Aorta (tissue), 5 donors: ENCODE measurements at regions not wholly inside any gene's neighbourhood (a gene's known extent, or its start where the extent isn't known, plus 50 kb on each side); places are given as distances from the start of the nearest gene placed in this dataset.

Source experiments
- ATAC-seq: fragments of 200-7000 bp; cut with Tn5 transposase; one replicate; pipeline ENCODE4 v1.9.1; 2022; ENCODE audit warnings: moderate library complexity; ENCODE audit not compliant: low FRiP score
- DNase-seq, 2 donors: peaks; one replicate each; pipeline ENCODE4 v3.0.0-alpha.2; 2020
- H3K27ac ChIP-seq, 2 donors: one replicate each; pipeline ENCODE4 v1.5.1; 2013; ENCODE audit warnings: low read length in 2 of 2, mild to moderate bottlenecking in 2 of 2, moderate library complexity in 2 of 2, control low read depth in 1 of 2, inconsistent platforms in 1 of 2, low read depth in 1 of 2
- H3K27me3 ChIP-seq, 2 donors: one replicate each; pipeline ENCODE4 v1.6.1; 2013; ENCODE audit warnings: control low read depth in 1 of 2, low read length in 1 of 2, mild to moderate bottlenecking in 1 of 2, moderate library complexity in 1 of 2; ENCODE audit not compliant: insufficient read depth in 2 of 2, control insufficient read depth in 1 of 2
- H3K36me3 ChIP-seq, 2 donors: one replicate each; pipeline ENCODE4 v1.6.1; 2013; ENCODE audit warnings: control low read depth in 1 of 2, low read length in 1 of 2, mild to moderate bottlenecking in 1 of 2; ENCODE audit not compliant: insufficient read depth in 2 of 2, control insufficient read depth in 1 of 2
- H3K4me1 ChIP-seq, 2 donors: one replicate each; pipeline ENCODE4 v1.6.1; 2013; ENCODE audit warnings: low read length in 2 of 2, control low read depth in 1 of 2, mild to moderate bottlenecking in 1 of 2, moderate library complexity in 1 of 2; ENCODE audit not compliant: insufficient read depth in 2 of 2, control insufficient read depth in 1 of 2
- H3K4me3 ChIP-seq, 2 donors: one replicate each; pipeline ENCODE4 v1.5.1; 2013; ENCODE audit warnings: low read length in 2 of 2, control low read depth in 1 of 2, mild to moderate bottlenecking in 1 of 2
- H3K9me3 ChIP-seq: one replicate; pipeline ENCODE4 v1.6.1; 2013; ENCODE audit warnings: mild to moderate bottlenecking, low read length; ENCODE audit not compliant: control insufficient read depth
- WGBS, 2 donors: extraction: QIAGEN DNeasy Blood & Tissue Kit; methylation state at CpG; one replicate each; pipeline ENCODE4 v1.1.7; 2013; 5-methylcytosine and 5-hydroxymethylcytosine counted together
- intact Hi-C, 2 donors: fragments of 100-400 bp; cut with DNase I; formaldehyde crosslinking; loops; one replicate each; pipeline versions ENCODE4 v1.14.2 to v1.15.0; 2022
- donor health status: healthy with polysubstance abuse.
- donor health status: Bipolar disorder and iron deficiency.
- donor health status: DM: no; HTN: no; CAD: no.
- donor health status: DM: no; HTN: no; CAD: no.
- donor health status: DM: yes; HTN: yes; CAD: no.

DNA sequence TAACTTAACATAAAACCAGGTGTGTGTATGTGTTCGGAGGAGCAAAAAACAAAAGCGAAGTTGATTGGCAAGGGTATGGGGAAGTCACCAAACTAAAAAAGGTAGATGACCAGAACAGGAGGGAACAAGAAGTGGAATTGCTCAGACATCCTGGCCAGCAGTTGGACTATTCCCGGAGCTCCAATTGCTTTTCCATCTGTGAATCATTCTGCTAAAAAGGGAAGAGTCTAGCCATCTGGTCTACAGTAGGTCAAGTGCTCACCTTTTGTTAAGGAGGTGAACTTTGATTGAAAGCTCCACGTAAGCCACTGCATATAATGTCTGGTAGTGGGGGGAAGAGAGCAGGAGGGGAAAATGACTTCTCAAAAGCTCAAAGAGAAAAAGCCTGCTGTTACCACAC lies 50.0 kb upstream of the BET1 start:
- WGBS, 2 donors, result 56 to 64% methylated on average over 4 of the region's 4 CpGs
- Histone ChIP-seq H3K9me3 (peaks cover 2% of the 10 kb centered on the region), H3K4me3 (no peak overlapping the region), H3K27me3 (peaks cover 0 to 2% of the 10 kb centered on the region in 2 donors), H3K27ac (no peak overlapping the region), H3K36me3 (no peaks in the 10 kb centered on the region), H3K4me1 (no peaks in the 10 kb centered on the region)
- DNase-seq, result no peak
- ATAC-seq, result no peak
- intact Hi-C loops, result no loop called here

DNA sequence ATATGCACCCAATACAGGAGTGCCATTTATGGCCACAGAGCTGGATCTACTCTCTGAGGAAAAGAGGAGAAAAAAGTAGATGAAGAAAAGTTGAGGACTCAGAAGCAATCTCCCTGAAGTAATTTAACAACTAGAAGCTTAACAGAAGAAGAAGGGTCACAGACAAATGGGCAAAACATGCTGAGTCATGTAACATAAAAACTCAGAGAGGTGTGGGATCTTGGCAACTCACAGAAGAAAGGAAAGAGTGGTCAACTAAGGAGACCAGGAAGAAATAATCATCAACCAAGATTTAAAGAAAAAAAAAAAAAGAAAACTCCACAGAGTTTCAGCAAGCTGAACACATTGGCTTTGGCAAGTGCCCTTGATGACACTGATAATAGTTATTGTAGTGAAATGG lies 51.8 kb upstream of the BET1 start:
- intact Hi-C loops, result no loop called here
- ATAC-seq, result no peak
- no peak for DNase-seq
- no peaks in the 10 kb centered on the region for H3K4me1 ChIP-seq
- no peak overlapping the region for H3K4me3 ChIP-seq
- peaks cover 2% of the 10 kb centered on the region for H3K9me3 ChIP-seq
- H3K27ac ChIP-seq, result no peak overlapping the region
- H3K27me3 ChIP-seq, result peaks cover 0 to 2% of the 10 kb centered on the region in 2 donors
- no peaks in the 10 kb centered on the region for H3K36me3 ChIP-seq

DNA sequence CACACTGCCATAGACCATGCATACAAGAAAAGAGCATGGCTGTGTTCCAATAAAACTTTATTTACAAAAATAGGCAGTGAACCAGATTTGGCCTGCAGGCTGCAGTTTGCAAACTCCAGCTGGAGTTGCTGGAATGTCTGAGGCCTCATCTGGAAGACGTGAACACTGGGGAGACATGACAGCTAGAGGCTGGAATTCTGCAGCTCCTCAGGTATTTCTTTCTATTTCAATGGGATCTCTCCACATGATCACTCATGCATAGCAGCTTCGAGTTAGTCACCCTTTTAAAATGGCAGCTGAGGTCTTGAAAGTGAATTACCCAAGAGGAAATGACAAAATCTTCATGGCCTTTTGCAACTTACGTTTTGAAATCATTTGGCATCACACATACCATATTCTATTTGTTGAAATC lies 52.6 kb upstream of the BET1 start:
- DNase-seq (no peak), ATAC-seq (no peak)
- Histone ChIP-seq H3K36me3 (no peaks in the 10 kb centered on the region), H3K27ac (no peak overlapping the region), H3K4me3 (no peak overlapping the region), H3K4me1 (no peaks in the 10 kb centered on the region), H3K9me3 (peaks cover 2% of the 10 kb centered on the region), H3K27me3 (peaks cover 0 to 2% of the 10 kb centered on the region in 2 donors)
- intact Hi-C loops, result no loop called here
- 35 to 54% methylated on average over 3 of the region's 3 CpGs for WGBS, 2 donors

DNA sequence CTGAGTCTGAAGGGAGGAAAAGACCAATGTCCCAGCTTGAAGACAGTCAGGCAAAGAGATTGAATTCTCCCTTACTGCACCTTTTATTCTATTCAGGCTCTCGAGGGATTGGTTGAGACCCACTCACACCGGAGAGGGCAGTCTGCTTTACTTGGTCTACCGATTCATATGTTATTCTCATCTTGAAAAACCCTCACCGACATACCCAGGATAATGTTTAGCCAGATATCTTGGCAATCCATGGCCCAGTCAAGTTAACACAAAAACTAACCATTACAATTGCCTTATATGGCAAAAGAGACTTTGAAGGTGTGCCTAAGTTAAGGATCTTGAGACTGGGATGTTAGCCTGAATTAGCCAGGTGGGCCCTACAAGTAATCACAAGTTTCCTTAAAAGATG lies 53.8 kb upstream of the BET1 start:
- Histone ChIP-seq H3K36me3 (no peaks in the 10 kb centered on the region), H3K27me3 (peaks cover 0 to 2% of the 10 kb centered on the region in 2 donors), H3K4me1 (no peaks in the 10 kb centered on the region), H3K9me3 (peaks cover 2% of the 10 kb centered on the region), H3K27ac (no peak overlapping the region), H3K4me3 (no peak overlapping the region)
- DNase-seq (no peak), ATAC-seq (no peak)
- 89 to 94% methylated on average over 4 of the region's 4 CpGs for WGBS, 2 donors
- intact Hi-C loops, result no loop called here

DNA sequence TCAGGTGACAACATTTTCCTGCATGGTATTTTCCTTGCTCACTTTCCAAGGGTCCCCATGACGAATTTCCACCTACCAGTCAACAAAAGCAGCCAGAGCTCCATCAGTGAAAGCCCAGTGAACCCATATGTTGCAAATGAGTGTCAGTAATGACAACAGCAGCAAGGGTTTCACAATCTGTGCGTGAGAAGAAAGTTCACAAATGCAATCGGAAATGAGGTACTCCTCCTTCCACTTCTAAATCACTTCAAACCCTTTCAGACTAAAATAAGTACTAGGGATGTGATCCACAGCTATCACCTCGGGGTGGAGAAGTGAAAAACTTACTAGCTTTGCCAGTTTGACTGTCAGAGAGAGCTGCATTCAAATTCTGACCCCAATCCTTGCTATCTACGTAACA lies 55.6 kb upstream of the BET1 start:
- Histone ChIP-seq H3K27me3 (no peaks in the 10 kb centered on the region), H3K36me3 (no peaks in the 10 kb centered on the region), H3K9me3 (peaks cover 2% of the 10 kb centered on the region), H3K27ac (no peak overlapping the region), H3K4me1 (no peaks in the 10 kb centered on the region), H3K4me3 (no peak overlapping the region)
- DNase-seq (no peak), ATAC-seq (no peak)
- intact Hi-C loops, result no loop called here
- WGBS, 2 donors, result 23 to 39% methylated on average over 5 of the region's 5 CpGs

DNA sequence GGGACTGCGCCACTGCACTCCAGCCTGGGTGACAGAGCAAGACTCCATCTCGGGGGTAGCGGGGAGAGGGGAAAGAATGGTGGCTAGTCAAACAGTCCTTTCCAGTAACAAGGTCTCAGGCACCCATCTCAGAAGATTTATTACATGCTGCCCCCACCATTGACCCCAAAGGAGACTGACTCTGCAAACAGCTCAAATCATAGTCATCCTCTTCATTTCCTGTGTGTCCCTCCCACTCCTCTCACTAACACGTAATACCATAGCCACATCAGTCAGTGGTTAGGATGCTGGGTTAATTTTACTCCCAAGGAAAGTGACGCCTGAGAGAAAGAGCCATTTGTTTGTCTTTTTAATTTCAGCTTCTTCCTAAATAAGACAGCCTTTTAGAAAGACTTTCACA lies 56.6 kb upstream of the BET1 start:
- no peaks in the 10 kb centered on the region for H3K36me3 ChIP-seq
- no peak for ATAC-seq
- 38 to 44% methylated on average over 5 of the region's 5 CpGs for WGBS, 2 donors
- no peak overlapping the region for H3K27ac ChIP-seq
- intact Hi-C loops, result no loop called here
- H3K4me3 ChIP-seq, result no peak overlapping the region
- no peaks in the 10 kb centered on the region for H3K27me3 ChIP-seq
- no peaks in the 10 kb centered on the region for H3K4me1 ChIP-seq
- H3K9me3 ChIP-seq, result peaks cover 2% of the 10 kb centered on the region
- no peak for DNase-seq

DNA sequence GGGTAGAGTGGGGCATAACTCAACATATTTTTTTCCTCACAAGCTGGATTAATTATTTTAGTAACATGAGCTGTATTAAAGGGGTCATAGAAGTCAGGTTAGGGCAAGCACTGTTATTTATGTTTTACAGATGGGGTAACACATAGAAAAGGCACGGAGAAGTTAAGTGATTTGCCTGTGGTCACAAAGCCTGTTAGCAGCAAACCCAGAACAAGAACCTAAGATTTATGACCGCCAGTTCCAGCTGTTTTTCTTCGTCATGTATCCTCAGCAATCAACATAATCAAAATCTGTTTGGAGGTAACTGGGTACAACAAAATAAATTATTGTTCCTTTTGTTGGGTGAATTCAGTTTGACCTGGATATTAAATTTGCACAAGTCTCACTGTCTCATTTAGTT lies 57.2 kb upstream of the BET1 start:
- WGBS, 2 donors, result 58 to 67% methylated on average over 3 of the region's 3 CpGs
- intact Hi-C loops, result no loop called here

DNA sequence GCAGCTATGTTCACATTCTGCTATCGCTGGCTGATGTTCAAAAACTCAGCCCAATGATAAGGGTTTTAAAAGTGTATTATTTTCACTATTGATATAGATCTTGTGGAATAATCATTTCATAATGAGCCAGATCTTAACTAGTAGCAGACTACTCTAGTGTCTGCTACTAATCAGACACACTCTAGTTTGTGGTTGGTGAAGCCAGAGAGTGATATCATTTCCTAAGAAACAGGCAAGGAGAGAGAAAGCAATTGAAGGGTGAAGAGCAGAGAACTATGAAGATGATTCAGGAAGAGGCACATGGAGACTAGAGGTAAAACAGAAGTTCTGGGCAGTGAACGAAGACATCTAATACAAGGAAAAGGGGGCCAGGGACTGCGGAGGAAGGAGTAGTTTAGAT lies 58.2 kb upstream of the BET1 start:
- ATAC-seq (no peak), DNase-seq (no peak)
- H3K27ac ChIP-seq, result no peak overlapping the region
- intact Hi-C loops, result no loop called here
- no peaks in the 10 kb centered on the region for H3K27me3 ChIP-seq
- peaks cover 2% of the 10 kb centered on the region for H3K9me3 ChIP-seq
- WGBS, 2 donors, result 76 to 89% methylated on average over 3 of the region's 3 CpGs
- no peaks in the 10 kb centered on the region for H3K4me1 ChIP-seq
- H3K36me3 ChIP-seq, result no peaks in the 10 kb centered on the region
- no peak overlapping the region for H3K4me3 ChIP-seq

More for the DNA sequence above, 57.2 kb upstream of the BET1 start:
- Histone ChIP-seq H3K36me3 (no peaks in the 10 kb centered on the region), H3K27ac (no peak overlapping the region), H3K4me1 (no peaks in the 10 kb centered on the region), H3K27me3 (no peaks in the 10 kb centered on the region), H3K9me3 (peaks cover 2% of the 10 kb centered on the region), H3K4me3 (no peak overlapping the region)
- DNase-seq (no peak), ATAC-seq (no peak)

DNA sequence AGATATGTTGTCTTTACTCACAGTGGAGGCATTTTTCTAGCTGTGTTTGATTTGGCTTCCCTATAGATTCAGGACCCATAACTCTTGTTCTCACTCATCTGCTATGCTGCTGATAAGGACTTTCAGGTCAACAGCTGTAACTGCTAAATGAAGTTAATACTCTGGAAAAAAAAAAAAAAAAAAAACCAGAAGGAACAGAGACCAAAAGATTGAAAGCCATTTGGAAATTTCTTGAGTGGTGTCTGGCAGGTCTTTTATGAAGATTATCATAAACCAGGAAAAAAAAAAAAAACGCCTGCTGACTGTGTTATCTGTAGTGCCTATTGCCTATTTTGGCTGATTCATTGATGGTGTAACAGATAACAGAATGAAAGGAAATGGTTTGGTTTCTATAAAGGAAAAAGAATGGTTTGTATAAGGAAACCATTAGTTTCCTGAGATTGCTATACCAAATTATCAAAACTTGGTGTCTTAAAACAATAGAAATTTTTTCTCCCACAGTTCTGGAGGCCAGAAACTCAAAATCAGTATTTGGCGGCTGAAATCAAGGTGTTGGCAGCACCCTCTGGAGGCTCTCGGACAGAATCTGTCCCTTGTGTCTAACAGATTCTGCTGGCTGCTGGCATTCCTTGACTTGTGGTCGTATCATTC lies 60.5 kb upstream of the BET1 start:
- no peak for ATAC-seq
- no peaks in the 10 kb centered on the region for H3K9me3 ChIP-seq
- 36 to 37% methylated on average over 4 of the region's 4 CpGs for WGBS, 2 donors
- no peaks in the 10 kb centered on the region for H3K27me3 ChIP-seq
- intact Hi-C loops, result no loop called here
- H3K27ac ChIP-seq, result no peak overlapping the region
- no peaks in the 10 kb centered on the region for H3K4me1 ChIP-seq
- H3K36me3 ChIP-seq, result no peaks in the 10 kb centered on the region
- H3K4me3 ChIP-seq, result no peak overlapping the region
- DNase-seq, result no peak
